ENCODE measurements at regions not wholly inside any gene's neighbourhood (a gene's known extent, or its start where the extent isn't known, plus 50 kb on each side); places are given as distances from the start of the nearest gene placed in this dataset.

DNA sequence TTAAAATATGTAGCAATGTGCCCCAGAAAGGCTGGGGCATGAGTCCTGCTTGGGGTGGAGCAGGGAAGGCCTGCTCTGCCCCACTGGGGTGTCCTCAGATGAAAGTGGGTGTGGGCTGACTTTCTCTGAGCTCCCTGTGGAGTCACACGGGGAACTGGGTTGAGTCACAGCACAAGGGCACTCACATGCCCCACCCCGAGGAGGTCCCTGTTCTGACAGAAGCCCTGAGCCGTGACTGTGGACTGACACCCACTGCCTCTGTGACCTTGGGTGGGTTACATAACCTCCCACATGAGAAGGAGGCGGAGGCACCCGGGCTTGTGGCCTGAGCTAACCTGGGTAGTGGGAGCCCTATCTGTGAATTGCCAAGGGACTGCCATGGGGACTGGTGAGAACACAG, 52.5 kb upstream of the TINAGL1 start:
- no peaks in the 10 kb centered on the region for H3K79me2 ChIP-seq (ENCODE audit: control insufficient read depth, insufficient read depth, low read length)
- H3K27ac ChIP-seq (ENCODE audit: insufficient read depth, low read depth, low read length): no peak overlapping the region
- TF ChIP-seq FOS (IDR thresholded peaks at IDR 0.05; ENCODE audit: borderline replicate concordance, insufficient read depth, low read length): no peak
- TF ChIP-seq MYC (IDR thresholded peaks at IDR 0.05; ENCODE audit: low read depth, low read length): no peak
- TF ChIP-seq, protein P1, sequence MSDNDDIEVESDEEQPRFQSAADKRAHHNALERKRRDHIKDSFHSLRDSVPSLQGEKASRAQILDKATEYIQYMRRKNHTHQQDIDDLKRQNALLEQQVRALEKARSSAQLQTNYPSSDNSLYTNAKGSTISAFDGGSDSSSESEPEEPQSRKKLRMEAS (IDR thresholded peaks at IDR 0.05; ENCODE audit: insufficient read depth, insufficient read length): no peak
- TF ChIP-seq POLR2AphosphoS5 (IDR thresholded peaks at IDR 0.05; ENCODE audit: insufficient read depth, low read depth, low read length): no peak
- TF ChIP-seq GATA2 (IDR thresholded peaks at IDR 0.05; ENCODE audit: insufficient read depth, insufficient read length, low read depth, low read length): no peak
- TF ChIP-seq, protein P2, sequence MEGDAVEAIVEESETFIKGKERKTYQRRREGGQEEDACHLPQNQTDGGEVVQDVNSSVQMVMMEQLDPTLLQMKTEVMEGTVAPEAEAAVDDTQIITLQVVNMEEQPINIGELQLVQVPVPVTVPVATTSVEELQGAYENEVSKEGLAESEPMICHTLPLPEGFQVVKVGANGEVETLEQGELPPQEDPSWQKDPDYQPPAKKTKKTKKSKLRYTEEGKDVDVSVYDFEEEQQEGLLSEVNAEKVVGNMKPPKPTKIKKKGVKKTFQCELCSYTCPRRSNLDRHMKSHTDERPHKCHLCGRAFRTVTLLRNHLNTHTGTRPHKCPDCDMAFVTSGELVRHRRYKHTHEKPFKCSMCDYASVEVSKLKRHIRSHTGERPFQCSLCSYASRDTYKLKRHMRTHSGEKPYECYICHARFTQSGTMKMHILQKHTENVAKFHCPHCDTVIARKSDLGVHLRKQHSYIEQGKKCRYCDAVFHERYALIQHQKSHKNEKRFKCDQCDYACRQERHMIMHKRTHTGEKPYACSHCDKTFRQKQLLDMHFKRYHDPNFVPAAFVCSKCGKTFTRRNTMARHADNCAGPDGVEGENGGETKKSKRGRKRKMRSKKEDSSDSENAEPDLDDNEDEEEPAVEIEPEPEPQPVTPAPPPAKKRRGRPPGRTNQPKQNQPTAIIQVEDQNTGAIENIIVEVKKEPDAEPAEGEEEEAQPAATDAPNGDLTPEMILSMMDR (IDR thresholded peaks at IDR 0.05; ENCODE audit: extremely low read depth in 1 of 2, insufficient read depth in 1 of 2, low read depth in 1 of 2, low read length in 2 of 2): no peak
- TF ChIP-seq POLR2A (IDR thresholded peaks at IDR 0.05; ENCODE audit: low read depth, low read length): no peak
- TF ChIP-seq EZH2 (IDR thresholded peaks at IDR 0.05; ENCODE audit: borderline replicate concordance, low read depth, low read length, severe bottlenecking): no peak
- TF ChIP-seq JUN (IDR thresholded peaks at IDR 0.05; ENCODE audit: borderline replicate concordance, insufficient read depth, insufficient read length, low read depth): no peak
- BruUV-seq (replicated peaks): no TSS peak
- H3K9me3 ChIP-seq (replicated peaks; ENCODE audit: control insufficient read depth, insufficient read depth, low read length): no peaks in the 10 kb centered on the region
- no peaks in the 10 kb centered on the region for H3K36me3 ChIP-seq (ENCODE audit: control insufficient read depth in 2 of 2, extremely low read depth in 1 of 2, insufficient read depth in 2 of 2, low read length in 2 of 2)
- H4K20me1 ChIP-seq (replicated peaks; ENCODE audit: control insufficient read depth, extremely low read depth, insufficient read depth, low read length): no peaks in the 10 kb centered on the region
- ChIA-PET POLR2A (no interaction called here), CTCF (no interaction called here)
- intact Hi-C loops (cut with micrococcal nuclease): no loop called here
- FAIRE-seq (no peak), DNase-seq (ENCODE audit: low read depth, low spot score) (no peak)
- H2AFZ ChIP-seq (ENCODE audit: low read depth, low read length): no peak overlapping the region
- no peak overlapping the region for H3K4me2 ChIP-seq (ENCODE audit: insufficient read depth, low read length)
- dilution Hi-C loops (cut with MboI; ENCODE audit: extremely low pct_ligation_motif_present, low sequenced_read_pairs): no loop called here
- H3K9me1 ChIP-seq (replicated peaks; ENCODE audit: control insufficient read depth, extremely low read depth, insufficient read depth, low read length): no peaks in the 10 kb centered on the region
- no peak overlapping the region for H3K9ac ChIP-seq (replicated peaks; ENCODE audit: extremely low read depth, insufficient read depth, low read length)
- H3K27me3 ChIP-seq (ENCODE audit: control insufficient read depth in 2 of 2, insufficient read depth in 2 of 2, low read length in 2 of 2): peaks cover 5 to 8% of the 10 kb centered on the region in 2 experiments
- H3K4me1 ChIP-seq (ENCODE audit: control insufficient read depth, extremely low read depth, insufficient read depth, low read length): no peaks in the 10 kb centered on the region
- H3K4me3 ChIP-seq (replicated peaks in 1 of 3; ENCODE audit: insufficient read depth in 1 of 3, low read depth in 1 of 3, low read length in 3 of 3): no peak overlapping the region
